Left renal cortex interstitium (tissue), 4 donors: ENCODE measurements at regions not wholly inside any gene's neighbourhood (a gene's known extent, or its start where the extent isn't known, plus 50 kb on each side); places are given as distances from the start of the nearest gene placed in this dataset.
"Not testable (repeated sequence)": the region's sequence is repeated elsewhere in the genome, so short reads cannot be mapped to it uniquely, and the experiment has no call there.

Experiments
- DNase-seq, 4 donors: peaks; one replicate each; pipeline ENCODE4 v3.0.0-alpha.2; 2013; ENCODE audit warnings: low read depth in 4 of 4, low spot score in 2 of 4, missing footprints in 1 of 4

- not testable (repeated sequence) for DNase-seq
These were observed 260.9 kb upstream of the BTG1 start for GRCh38 chr12:92406404-92407070.

DNA sequence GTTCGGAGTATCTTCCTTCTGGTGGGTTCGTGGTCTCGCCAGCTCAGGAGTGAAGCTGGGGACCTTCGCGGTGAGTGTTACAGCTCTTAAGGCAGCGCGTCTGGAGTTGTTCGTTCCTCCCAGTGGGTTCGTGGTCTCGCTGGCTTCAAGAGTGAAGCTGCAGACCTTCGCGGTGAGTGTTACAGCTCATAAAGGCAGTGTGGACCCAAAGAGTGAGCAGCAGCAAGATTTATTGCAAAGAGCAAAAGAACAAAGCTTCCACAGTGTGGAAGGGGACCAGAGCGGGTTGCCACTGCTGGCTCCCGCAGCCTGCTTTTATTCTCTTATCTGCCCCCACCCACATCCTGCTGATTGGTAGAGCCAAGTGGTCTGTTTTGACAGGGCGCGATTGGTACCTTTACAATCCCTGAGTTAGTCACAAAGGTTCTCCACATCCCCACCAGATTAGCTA lies 260.2 kb upstream of the BTG1 start:
- DNase-seq: not testable (repeated sequence)

DNA sequence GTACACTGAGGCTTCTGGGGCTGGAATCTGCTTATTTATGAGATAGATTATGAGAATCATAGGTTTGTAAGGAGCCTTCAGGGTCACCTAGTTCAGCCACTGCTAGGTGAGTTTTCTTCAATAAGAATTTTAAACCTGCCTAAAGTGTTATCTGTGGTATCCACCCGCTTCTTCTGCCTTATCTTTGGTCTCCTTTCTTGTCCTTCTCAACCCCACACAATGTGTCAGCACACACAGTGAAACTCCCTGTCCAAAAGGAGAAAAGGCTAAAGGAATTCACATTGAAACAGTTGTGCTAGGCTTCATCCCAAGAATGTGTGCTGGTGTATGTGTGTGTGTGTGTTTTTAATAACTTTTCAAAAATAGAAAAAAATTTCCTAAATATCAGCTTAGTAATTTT lies 259.3 kb upstream of the BTG1 start:
- DNase-seq: no peak

DNA sequence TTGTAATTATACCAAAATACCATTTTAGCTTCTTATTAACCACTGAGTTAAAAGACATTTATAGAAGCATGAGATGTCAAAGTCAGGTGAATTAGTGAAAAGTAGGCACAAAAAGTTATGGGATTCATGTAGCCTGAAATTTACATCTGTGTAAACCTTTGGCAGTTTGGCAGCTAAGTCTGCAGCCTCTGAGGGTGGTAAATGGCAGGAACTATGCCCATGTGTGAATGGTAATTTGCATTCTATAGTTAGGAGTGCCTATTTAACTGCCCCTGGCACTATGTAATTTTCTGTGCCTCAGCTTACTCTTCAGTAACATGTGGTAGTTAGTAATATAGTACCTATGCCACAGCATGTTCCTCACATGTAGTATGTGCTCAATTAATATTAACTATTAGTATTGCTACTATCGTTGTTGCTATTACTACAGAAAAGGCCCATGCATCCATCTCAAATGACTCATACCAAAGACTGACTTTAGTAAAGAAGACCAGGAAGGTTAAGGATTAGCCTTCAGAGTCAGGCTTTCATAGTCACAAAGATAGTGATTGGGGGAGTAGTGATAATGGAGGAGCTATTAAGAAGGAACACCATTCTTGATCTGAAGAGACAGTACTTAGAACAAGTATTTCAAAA lies 258.7 kb upstream of the BTG1 start:
- DNase-seq: no peak

- no peak for DNase-seq
These were observed 257.8 kb upstream of the BTG1 start for GRCh38 chr12:92403210-92404175.

GRCh38 chr12:92402415-92402814 lies 256.8 kb upstream of the BTG1 start:
- no peak for DNase-seq

DNA sequence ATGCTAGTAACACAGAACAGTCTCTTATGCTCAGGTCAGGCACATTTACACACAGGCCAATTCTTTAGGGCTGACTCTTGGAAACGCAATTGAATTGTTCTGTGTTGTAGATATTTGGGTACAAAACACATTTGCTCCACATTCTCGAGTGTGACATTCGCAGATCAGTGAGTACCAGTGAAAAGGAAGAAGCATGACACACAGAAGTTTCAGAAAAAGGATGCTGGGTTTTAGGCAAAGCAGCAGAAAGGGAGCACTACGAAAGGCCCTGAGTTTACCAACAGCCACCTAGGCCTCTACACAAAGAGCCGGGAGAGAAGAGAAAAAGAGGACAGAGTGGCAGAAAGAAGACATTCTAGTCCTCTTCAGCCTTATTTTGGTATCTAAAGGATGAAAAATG lies 254.4 kb upstream of the BTG1 start:
- no peak for DNase-seq

DNA sequence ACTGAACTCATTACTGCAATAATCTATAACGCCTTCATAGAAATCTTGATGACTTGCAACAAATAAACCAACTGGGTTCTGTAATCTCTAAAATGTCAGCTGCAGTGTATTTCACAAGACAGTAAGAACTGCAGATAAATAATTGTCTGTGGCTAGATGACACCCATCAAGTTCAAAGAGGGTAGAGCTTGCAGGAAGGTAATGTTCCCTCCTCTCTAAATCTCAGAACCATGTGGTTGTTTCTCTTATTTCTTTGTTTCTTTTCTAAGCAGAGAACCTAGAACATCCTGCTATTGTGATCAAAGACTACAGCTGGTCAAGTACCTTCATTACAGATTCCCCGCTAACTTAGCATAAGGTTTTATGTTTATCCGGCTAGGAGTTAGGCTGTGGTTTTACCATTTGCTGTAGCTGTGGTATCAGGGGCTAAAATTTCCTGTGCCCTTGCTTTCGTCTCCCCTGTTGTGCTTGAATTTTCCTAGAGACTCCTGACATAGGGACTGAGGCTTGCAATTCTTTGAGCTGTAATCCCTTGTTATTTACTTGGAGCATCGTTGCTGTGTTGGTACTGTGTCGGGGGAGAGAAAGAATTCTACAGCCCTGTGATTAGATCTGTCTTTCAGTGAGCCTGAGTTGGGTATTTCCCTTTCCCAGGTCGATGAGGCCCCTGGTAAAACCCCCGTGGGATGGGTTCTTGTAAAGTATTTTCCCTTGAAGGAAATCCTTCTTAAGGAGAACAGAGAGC lies 253.1 kb upstream of the BTG1 start:
- no peak for DNase-seq

GRCh38 chr12:92396647-92397252 lies 251.1 kb upstream of the BTG1 start:
- DNase-seq: no peak

- DNase-seq: no peak
These were observed 249.7 kb upstream of the BTG1 start for GRCh38 chr12:92395322-92395721.

DNA sequence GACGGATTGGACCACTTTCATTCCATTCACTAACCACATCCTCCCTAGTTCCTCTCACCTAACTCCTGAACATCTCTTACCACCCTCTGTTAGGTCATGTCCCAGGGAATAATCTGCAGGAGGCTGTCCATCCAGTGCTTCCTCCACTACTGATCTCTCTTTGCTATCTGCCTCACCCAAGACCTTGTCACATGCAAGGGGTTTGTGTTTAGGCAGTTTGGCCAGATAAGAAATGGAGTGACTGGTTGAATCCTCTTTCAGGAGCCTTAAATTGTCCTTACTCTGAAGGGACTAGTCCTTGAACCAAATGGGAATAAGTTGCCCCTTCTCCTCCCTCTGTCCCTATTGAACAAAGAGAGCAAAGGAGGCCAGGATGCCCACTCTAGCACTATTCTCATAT lies 249.2 kb upstream of the BTG1 start:
- DNase-seq: no peak

- no peak for DNase-seq
These were observed 247.9 kb upstream of the BTG1 start for GRCh38 chr12:92393504-92393903.

DNA sequence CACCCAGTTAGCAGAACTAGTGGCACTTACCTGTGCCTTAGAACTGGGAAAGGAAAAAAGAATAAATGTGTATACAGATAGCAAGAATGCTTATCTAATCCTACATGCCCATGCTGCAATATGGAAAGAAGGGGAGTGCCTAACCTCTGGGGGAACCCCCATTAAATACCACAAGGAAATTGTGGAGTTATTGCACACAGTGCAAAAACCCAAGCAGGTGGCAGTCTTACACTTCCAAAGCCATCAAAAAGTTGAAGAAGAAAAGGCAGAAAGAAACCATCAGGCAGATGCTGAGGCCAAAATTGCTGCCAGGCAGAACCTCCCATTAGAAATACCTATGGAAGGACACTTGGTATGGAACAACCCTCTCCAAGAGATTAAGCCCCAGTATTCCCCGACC lies 246.1 kb upstream of the BTG1 start:
- not testable (repeated sequence) for DNase-seq

DNA sequence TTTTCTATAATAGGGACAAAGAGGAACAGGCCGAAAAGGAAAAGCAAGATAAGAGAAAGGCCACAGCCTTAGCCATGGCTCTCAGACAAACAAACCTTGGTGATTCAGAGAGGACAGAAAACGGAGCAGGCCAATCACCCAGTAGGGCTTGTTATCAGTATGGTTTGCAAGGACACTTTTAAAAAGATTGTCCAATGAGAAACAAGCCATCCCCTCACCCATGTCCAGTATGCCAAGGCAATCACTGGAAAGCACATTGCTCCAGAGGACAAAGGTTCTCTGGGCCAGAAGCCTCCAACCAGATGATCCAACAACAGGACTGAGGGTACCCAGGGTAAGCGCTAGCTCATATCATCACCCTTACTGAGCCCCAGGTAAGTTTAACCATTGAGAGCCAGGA lies 243.8 kb upstream of the BTG1 start:
- no peak for DNase-seq

DNA sequence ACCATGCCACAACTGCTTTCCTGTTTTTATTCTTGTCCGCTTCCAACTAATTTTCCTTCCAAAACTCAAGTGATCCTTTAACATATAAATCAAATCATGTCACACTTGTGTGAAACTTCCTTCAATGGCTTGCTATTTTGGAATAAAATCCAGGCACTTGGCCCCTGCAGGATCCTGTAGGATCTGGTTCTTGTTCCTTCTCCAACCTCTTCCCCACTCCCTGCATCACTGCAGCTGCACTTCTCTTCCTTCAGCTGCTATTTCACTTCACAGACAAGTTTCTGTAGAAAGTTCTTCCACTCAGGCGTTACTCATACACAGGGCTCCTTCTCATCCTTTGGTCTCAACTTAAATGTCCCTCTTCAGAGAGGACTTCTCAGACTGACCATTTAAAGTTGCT lies 239.7 kb upstream of the BTG1 start:
- DNase-seq: no peak

GRCh38 chr12:92384571-92384970 lies 238.9 kb upstream of the BTG1 start:
- no peak for DNase-seq

- no peak for DNase-seq
These were observed 236.8 kb upstream of the BTG1 start for GRCh38 chr12:92382383-92382878.

DNA sequence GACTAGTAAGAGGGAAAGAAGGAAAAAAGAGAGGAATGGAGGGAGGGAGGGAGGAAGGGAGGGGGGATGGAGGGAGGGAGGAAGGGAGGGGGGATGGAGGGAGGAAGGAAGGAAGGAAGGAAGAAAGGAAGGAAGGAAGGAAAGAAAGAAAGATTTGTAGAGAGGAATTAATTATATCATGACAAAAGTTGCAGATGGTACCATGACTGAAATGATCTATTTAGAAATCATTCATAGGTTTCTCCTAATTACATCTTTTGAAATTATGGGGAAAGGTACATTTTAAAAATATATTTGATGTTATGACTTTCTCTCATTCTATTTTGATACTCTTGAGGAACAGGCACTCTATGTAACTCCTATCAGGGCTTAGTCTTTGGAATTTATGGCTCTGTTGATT lies 236.2 kb upstream of the BTG1 start:
- DNase-seq: no peak

- DNase-seq: no peak
These were observed 233.2 kb upstream of the BTG1 start for GRCh38 chr12:92378682-92379479.
